ENCODE measurements at regions not wholly inside any gene's neighbourhood (a gene's known extent, or its start where the extent isn't known, plus 50 kb on each side); places are given as distances from the start of the nearest gene placed in this dataset.

DNA sequence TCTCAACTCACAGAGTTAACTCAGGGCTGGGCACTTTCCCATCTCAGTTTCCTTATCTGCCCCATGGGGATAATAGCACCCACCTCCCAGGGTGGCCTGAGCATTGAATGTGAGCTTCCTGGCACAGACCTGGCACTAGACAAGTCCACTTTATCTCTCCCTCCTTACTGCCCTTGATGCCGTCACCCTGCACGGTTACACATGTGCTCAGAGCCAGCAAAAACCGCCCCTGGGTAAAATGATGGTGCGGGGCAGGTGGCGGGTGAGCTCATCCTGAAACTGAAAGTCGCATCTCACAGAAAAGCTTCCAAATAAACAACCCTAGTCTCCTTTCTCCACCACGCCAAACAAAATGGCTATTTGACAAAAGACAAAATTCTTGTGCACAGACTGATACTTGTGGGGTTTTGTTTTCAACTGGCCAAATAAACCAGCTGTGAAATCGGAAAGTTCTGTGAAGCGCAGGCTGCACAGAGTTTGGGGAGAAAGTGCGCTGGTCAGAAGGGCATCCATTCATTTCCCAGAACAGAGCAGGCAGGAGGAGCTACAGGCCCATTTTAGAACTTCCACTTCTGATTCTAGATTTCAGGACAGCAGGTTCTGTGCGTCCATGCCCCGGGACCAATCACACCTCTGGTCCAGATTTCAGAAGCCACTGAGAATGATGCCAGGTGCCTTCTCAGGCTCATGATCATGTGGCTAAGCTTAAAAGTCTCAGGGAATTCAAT lies 138.1 kb downstream of the SHANK2 start:
- intact Hi-C loops (cut with DNase I; ENCODE audit: low total_unique reads): no loop called here
- 71 to 87% (median 81%) methylated on average over 12 of the region's 12 CpGs for WGBS, 5 donors

DNA sequence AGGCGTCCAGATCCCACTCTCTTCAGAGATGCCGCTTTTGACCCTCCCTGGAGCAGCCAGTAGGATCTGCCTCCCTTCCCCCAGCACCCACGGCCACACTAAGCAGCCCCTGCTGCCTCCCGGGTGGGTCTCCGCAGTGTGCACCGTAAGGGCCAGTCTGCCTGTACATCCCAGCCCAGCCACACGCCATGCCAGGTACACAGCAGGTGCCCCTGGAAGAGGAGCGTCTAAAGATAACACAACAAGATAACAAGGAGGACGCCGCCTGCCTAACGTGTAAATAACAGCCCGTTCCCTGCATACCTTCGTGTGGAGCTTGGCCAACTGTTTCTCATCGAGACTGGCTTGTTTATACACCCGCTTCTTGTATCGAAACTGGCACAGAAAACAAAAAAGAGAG lies 139.4 kb downstream of the SHANK2 start:
- no peaks in the 10 kb centered on the region for H3K9me3 ChIP-seq
- no peaks in the 10 kb centered on the region for H3K4me1 ChIP-seq
- no peaks in the 10 kb centered on the region for H3K36me3 ChIP-seq
- WGBS, 5 donors: 62 to 72% (median 69%) methylated on average over 16 of the region's 16 CpGs
- H3K27me3 ChIP-seq (replicated peaks in 1 of 7): peaks cover 0 to 85% (median 0%) of the 10 kb centered on the region in 7 donors
- H3K27ac ChIP-seq: no peak overlapping the region
- intact Hi-C loops (cut with DNase I; ENCODE audit: low total_unique reads): no loop called here
- DNase-seq: peak; percentile 57
- H3K4me3 ChIP-seq: no peak overlapping the region
- TF ChIP-seq POLR2A (IDR thresholded peaks at IDR 0.05): no peak

More for the DNA sequence above, 138.1 kb downstream of the SHANK2 start:
- Histone ChIP-seq H3K4me1 (no peaks in the 10 kb centered on the region), H3K9me3 (no peaks in the 10 kb centered on the region), H3K36me3 (no peaks in the 10 kb centered on the region), H3K4me3 (no peak overlapping the region), H3K27ac (no peak overlapping the region), H3K27me3 (replicated peaks in 1 of 7) (peaks cover 0 to 73% (median 0%) of the 10 kb centered on the region in 7 donors)
- TF ChIP-seq CTCF (IDR thresholded peaks at IDR 0.05 in 8 of 11, conservative IDR thresholded peaks at IDR 0.05 in 3 of 11): no peak
- TF ChIP-seq POLR2A (IDR thresholded peaks at IDR 0.05): no peak
- TF ChIP-seq POLR2AphosphoS5 (IDR thresholded peaks at IDR 0.05): no peak
- DNase-seq: peak; percentile 34

DNA sequence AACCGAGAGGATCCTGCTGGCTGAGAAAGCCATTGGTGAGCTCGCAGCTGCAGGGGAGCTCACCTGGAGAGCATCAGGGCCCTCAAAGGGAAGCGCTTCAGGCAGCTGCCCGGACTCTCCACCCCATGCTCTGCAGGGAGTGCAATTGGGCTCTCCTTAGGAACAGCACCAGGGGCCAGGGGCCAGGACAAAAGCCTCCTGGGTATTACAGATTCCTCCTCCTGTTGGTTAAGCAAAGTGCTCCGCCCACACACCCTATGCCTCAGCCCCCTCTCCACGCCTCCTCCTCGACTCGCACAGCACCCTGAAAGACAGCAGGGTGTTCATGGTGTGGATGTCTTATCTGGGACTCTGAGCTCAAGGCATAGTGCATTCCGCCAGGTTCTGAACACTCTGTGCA lies 139.9 kb downstream of the SHANK2 start:
- Histone ChIP-seq H3K36me3 (no peaks in the 10 kb centered on the region), H3K9me3 (no peaks in the 10 kb centered on the region), H3K27ac (no peak overlapping the region), H3K27me3 (replicated peaks in 1 of 7) (peaks cover 0 to 86% (median 0%) of the 10 kb centered on the region in 7 donors), H3K4me3 (no peak overlapping the region), H3K4me1 (no peaks in the 10 kb centered on the region)
- intact Hi-C loops (cut with DNase I; ENCODE audit: low total_unique reads): no loop called here
- 45 to 68% (median 50%) methylated on average over 8 to 9 of the region's 9 CpGs for WGBS, 5 donors
- no peak for TF ChIP-seq POLR2A (IDR thresholded peaks at IDR 0.05)
- no peak for TF ChIP-seq POLR2AphosphoS5 (IDR thresholded peaks at IDR 0.05)
- no peak for TF ChIP-seq CTCF (IDR thresholded peaks at IDR 0.05 in 8 of 11, conservative IDR thresholded peaks at IDR 0.05 in 3 of 11)
- peak; percentile 57 for DNase-seq

GRCh38 chr11:71109586-71109985 lies 142.8 kb downstream of the SHANK2 start:
- DNase-seq: peak; percentile 49
- TF ChIP-seq CTCF (IDR thresholded peaks at IDR 0.05 in 8 of 11, conservative IDR thresholded peaks at IDR 0.05 in 3 of 11): no peak
- no peak for TF ChIP-seq POLR2AphosphoS5 (IDR thresholded peaks at IDR 0.05)
- TF ChIP-seq POLR2A (IDR thresholded peaks at IDR 0.05): no peak
- WGBS, 5 donors: 92 to 95% (median 94%) methylated on average over 12 to 13 of the region's 13 CpGs
- no peaks in the 10 kb centered on the region for H3K4me1 ChIP-seq
- no peak overlapping the region for H3K27ac ChIP-seq
- H3K36me3 ChIP-seq: no peaks in the 10 kb centered on the region
- no peak overlapping the region for H3K4me3 ChIP-seq
- intact Hi-C loops (cut with DNase I; ENCODE audit: low total_unique reads): no loop called here
- H3K9me3 ChIP-seq: no peaks in the 10 kb centered on the region
- H3K27me3 ChIP-seq (replicated peaks in 1 of 7): peaks cover 0 to 64% (median 0%) of the 10 kb centered on the region in 7 donors
